HG03469 (cell line): ENCODE measurements at regions not wholly inside any gene's neighbourhood (a gene's known extent, or its start where the extent isn't known, plus 50 kb on each side); places are given as distances from the start of the nearest gene placed in this dataset.

ENCODE experiments used
- ATAC-seq: cut with Tn5 transposase; IDR thresholded peaks from one replicate; pipeline ENCODE4 v1.9.1; 2021; ENCODE audit warnings: mild to moderate bottlenecking, moderate library complexity, moderate number of reproducible peaks; ENCODE audit not compliant: unreplicated experiment

DNA sequence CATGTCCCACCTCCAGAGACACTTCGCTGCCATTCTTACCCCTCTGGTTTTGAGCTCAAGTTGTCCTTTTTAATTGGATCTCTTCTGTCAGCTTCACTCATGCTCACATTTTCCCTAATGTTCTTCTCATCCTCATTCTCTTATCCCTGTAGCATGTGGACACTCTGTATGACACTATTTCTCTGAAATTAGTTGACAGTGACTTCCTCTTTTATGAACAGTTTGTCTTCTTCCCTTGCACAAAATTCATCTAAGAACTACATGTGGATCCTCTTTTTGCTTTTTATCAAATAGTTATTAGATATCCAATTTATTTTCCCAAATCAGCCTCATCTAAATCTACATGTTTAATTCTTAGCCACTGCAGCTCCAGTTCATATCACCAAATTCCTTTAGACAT lies 676.2 kb downstream of the MAT2B start:
- no peak for ATAC-seq

DNA sequence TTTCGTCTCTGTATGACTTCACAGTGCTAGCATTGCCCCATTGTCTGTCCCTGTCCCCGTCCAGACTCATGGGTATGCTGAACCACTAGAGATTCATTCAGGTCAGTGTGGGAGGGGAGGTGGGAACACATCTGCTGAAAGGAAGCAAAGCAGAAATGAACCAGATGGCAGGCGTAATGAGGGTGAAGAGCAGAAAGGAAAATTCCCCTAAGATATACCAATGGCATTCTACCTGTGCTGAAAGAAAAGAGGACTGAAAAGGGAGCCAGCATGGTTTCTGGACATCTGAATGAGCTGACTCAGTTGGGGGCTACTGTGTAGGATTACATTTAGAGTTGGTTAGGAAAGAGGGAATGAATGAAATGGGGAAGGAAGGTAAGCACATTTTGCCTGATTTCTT lies 678.7 kb downstream of the MAT2B start:
- no peak for ATAC-seq

DNA sequence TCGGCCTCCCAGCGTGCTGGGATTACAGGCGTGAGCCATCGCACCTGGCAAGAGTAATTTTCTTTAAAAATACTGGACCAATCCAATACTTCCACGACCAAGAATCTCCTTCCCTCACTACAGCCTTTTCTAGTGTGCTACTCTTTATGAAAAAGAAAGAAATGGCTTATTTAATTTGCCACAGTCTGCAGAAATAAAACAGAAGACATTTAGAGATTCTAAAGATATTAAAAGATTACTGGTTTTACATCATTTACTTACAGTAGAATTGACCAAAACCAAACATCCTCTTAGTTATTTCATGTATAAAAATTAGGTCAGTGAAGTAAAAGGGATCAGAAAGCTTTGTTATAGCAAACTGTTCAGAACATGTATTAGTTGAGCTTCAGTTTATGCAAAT lies 679.6 kb downstream of the MAT2B start:
- no peak for ATAC-seq

DNA sequence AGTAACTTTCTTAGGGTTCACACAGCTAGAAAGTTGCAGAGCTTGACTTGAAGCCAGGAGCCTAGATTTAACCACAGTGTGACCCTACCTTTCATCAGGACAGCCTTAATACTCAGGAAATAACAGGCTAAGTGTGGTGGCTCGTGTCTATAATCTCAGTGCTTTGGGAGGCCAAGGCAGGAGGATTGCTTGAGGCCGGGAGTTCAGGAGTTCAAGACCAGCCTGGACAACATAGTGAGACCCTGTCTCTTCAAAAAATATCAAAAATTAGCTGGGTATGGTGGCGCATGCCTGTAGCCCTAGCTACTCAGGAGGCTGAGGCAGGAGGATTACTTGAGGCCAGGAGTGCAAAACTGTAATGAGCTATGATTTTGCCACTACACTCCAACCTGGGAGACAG lies 681.1 kb downstream of the MAT2B start:
- no peak for ATAC-seq

DNA sequence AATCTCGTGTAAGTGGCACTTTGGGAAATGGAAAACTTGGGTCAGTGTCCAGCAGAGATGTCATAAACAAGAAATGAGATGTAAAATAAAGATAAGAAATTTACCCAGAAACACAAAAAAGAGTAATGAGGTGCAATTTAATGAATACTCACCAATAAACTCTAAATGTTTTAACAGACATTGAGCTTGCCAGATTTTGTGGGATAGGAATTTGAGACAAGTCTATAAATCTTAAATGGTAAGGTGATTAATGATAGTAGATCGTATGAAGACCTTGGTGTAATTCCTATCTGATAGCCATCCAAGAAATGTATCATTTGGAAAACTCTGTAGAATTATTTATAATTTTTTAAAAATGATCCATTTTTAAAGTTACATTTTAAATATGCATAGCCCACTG lies 682.4 kb downstream of the MAT2B start:
- ATAC-seq: no peak

DNA sequence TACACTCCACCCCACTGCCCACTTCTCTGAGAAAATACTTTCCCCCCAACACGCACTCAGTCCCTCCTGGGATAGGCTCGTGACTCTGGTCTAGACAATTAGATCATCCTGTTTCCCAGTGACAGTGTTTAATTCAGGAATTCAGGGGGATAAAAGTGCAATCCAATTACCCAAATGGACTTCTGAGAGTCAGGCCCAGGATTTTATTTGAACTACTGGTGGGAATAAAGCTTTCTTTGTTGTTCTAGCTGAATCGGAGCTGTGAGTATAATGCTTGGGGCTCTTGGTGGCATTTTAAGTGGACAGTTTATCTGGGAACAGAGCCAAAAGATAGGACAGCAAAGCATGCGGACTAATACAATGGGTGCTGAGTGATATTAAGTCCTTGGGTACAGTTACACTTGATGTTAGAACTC lies 683.3 kb downstream of the MAT2B start:
- ATAC-seq: no peak

DNA sequence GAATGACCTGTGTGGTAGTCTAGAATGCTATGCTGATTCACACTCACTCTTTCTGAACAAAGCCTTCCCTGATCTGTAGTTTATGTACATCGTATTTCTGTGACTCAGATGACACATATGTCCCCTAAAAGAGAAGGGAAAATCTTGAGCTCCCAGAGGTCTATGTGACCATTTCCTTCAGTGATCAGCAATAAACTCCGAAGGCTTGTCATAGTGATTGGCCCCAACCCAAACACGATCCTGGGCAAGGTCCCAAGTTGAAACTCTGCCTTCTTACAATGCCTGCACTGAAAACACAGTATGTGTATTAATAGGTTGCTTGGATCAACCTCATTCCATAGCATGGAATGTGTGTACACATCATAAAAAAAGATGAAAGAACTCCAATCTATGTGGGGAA lies 685.8 kb downstream of the MAT2B start:
- ATAC-seq: no peak

DNA sequence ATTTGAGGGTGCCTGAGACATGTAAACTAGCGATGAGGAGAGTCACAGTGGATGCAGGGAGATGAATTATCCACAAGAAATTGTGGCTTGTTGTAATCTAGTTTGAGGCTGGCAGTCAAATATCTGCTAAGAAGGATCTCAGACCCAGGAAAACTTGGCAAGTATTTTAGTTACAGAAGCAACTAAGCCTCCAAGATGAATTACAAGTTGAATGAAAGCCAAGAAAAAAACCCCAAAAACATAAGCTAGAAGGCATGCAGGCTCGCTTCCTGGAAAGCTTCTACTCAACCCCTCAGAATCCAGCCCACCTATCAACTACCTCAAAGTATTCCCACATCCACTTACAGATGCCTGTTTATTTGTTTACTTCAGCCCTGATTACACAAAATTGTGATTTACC lies 696.9 kb downstream of the MAT2B start:
- ATAC-seq: no peak

DNA sequence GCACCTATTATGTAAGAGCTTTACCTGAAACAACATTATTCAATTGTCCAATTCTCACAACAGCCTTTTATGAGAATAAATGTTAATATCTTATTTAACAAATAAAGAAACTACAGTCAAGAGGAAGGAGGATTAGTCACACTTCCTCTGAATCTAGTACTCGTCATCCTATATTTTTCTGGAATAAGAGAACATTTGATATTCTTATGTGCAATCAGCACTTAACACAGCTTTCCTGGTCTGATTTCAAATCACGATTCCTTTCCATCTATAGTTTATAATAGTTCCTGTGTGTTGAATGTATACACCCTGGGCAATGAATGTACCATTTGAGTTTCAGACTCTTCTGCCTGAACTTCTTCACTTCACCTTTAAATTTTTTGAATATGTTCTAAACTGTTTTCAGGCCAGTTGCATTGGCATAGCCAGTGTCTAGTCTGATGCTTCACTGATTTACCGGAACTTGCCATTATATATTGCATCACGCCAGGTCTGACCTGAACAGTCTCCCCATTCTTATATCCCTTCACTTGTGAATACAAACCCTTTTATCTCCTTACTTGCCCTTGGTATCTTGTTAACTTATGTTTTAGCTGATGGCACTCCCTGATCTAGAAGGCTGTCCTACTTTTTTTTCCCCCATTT lies 698.3 kb downstream of the MAT2B start:
- no peak for ATAC-seq

DNA sequence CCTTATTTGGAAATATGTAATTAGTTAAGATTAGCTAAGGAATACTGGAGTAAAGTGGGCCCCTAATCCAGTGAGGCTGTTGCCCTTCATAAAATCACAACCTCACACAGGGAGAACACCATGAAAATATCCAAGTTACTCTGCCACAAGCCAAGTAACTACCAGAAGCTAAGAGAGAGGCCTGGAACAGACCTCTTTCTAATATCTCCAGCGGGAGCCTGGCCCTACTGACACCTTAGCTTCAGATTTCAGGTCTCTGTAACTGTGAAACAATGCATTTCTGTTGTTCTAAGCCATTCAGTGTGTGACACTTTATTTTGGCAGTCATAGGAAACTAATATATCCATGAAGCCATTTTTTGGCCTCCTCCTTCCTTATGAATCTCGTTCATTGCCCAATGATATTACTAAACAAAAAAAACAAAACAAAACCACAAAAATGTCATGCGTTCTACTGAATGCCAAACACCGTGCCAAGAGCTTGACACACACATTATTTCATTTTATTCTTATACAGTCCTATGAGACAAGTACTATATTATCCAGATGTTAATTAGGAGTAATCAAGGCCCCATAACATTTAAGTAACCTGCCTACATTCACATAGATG lies 699.0 kb downstream of the MAT2B start:
- ATAC-seq: no peak

DNA sequence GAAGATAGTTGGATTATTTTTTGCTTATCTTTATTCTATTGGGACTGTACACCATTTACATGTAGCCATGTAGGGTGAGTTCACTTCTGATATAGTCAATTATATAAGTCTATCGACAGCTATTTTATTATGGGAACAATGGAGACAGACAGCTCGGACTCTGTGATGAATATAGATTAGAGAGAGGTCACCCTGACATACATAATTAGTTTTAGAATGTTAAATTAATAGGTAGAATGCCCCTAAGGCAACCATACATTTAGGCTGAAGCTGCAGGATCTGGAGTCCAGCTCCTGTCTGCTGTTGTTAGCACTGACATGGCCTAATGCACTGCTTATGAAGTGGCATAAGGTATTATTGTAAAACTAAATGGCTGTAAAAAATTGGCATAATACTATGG lies 700.8 kb downstream of the MAT2B start:
- ATAC-seq: no peak

DNA sequence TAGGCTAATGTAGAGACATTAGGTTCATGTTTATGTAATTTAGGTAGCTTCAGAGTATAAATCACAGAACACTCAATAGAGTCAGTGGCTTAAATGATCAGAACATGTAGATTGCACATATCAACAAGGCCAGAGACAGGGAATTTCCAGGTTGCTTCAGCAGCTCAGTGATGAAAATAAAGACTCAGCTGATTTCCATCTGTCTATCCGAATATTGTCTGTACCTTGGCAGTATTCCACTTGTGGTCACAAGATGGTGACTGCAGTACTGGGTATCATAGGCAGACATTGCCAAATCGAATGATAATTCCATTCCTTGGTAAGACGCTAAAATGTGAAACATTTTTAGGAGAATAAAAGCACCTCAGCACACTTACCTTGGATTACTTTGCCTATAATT lies 702.2 kb downstream of the MAT2B start:
- no peak for ATAC-seq

DNA sequence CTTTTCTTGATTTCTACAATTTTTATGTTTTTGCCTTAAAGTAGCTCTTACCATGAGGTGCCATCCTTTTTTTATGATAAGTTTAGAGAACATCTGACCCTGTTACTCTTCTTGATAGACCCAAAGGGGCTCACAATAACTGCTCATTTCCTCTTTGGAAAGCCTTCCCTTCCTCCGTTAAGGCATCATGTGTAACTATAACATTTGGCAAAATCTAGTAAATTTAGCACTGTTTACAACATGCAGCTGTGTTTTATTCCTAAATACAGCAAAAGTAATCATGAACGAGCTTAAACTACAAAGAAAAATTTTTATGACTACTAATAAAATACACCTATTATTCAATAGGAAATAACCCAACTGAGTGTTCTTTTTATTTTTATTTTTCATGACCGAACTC lies 705.1 kb downstream of the MAT2B start:
- no peak for ATAC-seq

DNA sequence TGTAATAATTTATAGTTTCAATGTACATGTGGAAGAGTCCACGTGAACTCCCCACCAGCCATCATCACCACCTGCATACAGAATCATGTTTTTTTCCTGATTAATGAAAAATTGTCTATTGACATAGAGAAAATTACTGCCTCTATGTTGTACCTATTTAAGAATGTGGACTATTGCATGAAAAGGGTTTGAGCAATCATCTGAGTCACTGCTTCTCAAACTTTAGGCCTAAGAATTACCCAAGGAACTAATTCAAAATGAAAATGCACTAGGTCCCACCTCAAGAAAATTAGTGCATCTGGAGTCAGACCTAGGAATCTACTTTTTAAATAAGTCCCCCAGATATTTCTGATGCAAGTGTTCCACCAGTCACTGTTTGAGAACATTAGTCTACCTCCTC lies 709.3 kb downstream of the MAT2B start:
- no peak for ATAC-seq

DNA sequence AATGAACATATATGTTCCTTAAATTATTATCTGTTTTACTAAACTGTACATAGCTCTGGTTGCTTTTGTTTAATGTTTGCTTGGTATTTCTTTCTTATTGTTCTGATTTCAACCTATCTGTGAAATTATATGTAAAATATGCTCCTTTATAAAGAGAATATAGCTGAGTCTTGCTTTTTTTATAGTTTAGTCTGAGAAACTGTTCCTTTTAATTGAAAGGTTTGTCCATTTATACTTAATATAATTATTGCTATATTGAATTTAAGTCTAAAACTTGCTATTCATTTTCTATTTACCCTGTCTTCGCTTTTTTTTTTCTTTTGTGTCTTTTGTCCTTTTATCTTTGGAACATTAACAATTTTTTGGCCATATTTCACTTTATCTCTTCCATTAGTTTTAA lies 712.0 kb downstream of the MAT2B start:
- ATAC-seq: no peak

DNA sequence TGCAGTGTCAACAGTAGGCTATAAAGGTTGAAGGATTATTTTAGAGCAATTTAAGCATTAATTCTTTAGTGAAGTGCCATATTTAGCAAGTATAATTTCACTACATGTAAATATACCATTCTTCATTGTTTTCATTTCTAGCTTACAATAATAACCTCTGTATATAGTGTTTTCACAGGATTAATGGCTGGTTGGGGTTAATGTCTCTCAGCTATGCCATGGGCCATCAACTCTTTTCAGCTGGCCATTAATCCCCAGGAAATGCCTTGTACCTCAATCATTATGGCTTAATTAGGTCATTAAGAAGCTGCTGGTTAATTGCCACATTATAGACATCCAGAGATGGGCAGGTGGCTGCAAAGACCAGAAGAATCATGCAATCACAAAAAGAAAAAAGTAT lies 715.1 kb downstream of the MAT2B start:
- no peak for ATAC-seq

DNA sequence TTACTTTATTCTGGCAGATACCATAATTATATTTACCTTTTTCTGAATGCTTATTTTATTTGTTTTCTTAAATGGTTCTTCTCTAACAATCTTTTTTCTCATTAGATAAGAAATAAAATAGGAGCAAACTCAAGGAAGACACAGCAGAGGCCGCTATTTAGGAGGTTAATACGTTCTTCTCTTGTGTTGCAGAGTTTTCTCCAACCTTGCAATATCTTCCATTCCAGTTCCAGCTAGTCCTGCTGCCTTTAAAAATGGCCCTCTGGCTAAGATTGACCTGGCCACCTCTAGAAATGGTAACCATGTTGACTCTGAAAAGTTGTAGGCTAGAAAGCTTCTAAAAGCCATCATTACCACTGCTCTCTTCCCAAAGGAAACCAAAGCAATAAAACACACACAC lies 718.8 kb downstream of the MAT2B start:
- no peak for ATAC-seq

DNA sequence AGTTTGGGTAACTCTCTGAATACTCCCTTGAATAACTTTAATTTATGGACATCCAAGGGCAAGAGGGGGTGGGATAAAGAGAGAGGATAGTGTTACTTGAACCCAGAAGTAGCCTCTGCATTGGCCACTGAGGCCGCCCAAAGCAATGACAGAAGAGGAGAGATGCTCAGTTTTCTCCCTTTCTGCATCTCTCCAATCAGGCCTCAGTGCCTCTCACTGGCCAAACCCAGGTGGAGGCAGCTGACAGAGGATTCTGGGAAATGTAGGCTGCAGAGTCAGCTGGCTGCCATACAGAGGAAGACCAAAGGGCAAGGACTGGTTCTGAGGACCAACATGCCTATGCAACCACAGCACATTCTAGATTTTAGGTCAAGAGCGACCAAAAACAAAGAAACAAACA lies 719.4 kb downstream of the MAT2B start:
- ATAC-seq: no peak

DNA sequence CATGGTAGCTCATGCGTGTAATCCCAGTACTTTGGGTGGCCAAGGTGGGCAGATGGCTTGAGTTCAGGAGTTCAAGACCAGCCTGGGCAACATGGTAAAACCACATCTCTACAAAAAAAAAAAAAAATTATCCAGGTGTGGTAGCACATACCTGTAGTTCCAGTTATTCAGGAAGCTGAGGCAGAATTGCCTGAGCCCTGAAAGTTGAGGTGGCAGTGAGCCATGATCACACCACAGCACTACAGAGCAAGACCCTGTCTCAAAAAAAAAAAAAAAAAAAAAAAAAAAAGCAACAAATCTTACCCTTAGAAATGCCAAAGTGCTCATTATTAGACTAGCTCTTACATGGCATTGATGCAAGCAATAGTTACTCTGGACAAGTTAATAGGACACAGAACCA lies 724.9 kb downstream of the MAT2B start:
- ATAC-seq: no peak

DNA sequence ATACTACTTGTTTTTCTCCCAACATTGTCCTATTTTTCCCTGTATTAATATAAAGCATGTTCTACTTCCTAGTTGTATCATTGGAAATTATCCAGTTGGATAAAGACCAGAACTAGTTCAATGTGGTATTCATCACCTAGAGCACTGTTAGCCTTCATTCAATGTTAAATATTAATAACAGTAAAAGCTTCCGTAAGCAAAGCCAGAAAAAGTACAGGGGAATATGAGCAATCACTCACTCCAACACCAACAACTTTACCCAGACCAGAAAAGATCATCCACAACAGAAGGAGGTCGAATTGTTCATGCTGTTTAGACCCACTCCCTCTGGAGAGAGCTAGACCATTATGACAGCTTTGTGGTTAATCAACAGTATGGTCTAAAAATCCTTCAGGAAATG lies 728.4 kb downstream of the MAT2B start:
- no peak for ATAC-seq

DNA sequence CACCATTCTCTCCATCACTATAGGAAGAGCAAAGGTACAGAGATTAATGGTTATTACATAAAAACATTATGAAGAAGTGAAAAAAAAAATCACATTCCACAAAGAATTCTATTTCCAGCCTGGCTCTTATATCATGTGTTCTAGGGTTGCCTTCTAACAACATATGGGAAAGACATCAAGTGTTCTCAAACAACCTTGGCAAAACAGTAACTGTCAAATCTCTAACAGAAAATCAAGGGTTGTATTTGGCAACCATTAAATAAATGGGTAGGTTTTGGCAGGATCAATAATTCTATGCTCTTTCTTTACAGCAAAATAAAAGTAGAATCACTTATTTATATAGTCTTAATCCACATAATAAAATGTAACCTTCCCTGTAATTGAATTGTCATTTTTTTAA lies 728.9 kb downstream of the MAT2B start:
- ATAC-seq: no peak

DNA sequence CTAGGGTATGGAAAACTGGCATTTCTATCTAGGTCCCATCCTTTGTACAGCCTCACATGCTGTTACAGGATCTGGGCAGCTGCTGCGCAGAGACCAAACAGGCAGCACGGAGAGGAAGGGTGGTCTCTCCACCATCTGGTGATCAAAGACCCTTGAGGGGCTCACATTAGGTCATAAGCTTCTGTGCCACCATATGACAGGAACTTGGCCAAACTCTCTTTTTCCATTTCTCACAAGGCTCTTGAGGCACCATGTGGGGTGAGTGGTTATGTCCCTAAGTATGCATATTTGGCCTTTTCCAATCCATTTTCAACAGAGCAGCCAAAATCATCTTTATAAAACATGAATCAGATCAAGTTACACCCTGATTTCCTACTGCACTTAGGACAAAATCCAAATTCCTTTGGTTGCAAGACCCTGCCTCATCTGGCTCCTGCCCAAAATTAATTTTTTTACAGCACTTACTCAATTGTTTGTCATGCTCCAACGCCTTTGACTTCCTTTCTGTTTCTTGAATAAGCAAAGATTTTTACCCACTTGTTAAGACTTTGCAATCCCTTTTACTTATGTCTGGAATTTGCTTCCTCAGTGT lies 730.0 kb downstream of the MAT2B start:
- ATAC-seq: no peak

DNA sequence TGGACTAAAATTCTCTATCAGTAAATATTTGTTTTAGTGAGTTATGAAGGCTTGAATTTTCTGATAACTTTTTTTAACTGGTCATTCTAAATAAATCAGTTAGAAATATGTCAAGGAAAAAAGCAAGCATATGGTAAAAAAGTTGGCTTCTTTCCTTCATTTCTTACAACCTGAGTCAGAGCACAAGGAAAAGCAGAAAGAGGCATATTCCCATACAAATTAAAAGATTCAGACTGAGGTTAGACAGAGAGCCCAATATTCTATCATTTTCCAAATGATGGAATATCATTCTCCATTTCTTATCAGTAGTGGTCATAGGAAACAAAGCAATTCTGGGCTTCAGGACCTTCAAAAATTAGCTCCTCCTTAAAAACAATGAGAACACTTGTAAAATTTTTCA lies 732.1 kb downstream of the MAT2B start:
- no peak for ATAC-seq
